ENCODE measurements at regions not wholly inside any gene's neighbourhood (a gene's known extent, or its start where the extent isn't known, plus 50 kb on each side); places are given as distances from the start of the nearest gene placed in this dataset.

GRCh38 chr17:68172461-68172954 is 75.3 kb upstream of the AMZ2 start:
- TF ChIP-seq CTCF (IDR thresholded peaks at IDR 0.05; ENCODE audit: low read depth, low read length, poor library complexity, severe bottlenecking): peak; percentile 92
- no peak for TF ChIP-seq EZH2phosphoT487 (IDR thresholded peaks at IDR 0.05; ENCODE audit: borderline replicate concordance, low read length)

All from DOHH2 (cell line).